Thyroid gland (tissue), 4 donors: ENCODE measurements at regions not wholly inside any gene's neighbourhood (a gene's known extent, or its start where the extent isn't known, plus 50 kb on each side); places are given as distances from the start of the nearest gene placed in this dataset.

Experiments used
- CTCF ChIP-seq, 6 experiments: fragments of 200-600 bp in 3 of 6; fragments of 450-650 bp in 3 of 6; sonication (generic) in 3 of 6; IDR thresholded peaks; one replicate each; pipeline ENCODE4 v1.5.1; 2016 to 2019; ENCODE audit warnings: antibody characterized with exemption in 6 of 6, mild to moderate bottlenecking in 2 of 6, inconsistent platforms in 1 of 6, moderate library complexity in 1 of 6
- POLR2A ChIP-seq, 2 donors: fragments of 450-650 bp; IDR thresholded peaks; one replicate each; pipeline ENCODE4 v1.6.1; 2017; ENCODE audit warnings: antibody characterized with exemption in 2 of 2, mild to moderate bottlenecking in 2 of 2, moderate library complexity in 1 of 2

- TF ChIP-seq CTCF (IDR thresholded peaks at IDR 0.05) (no peak), POLR2A (IDR thresholded peaks at IDR 0.05) (no peak)
Measured at GRCh38 chr5:15215056-15215455, 284.9 kb upstream of the FBXL7 start.
